Activated naive CD4-positive, alpha-beta T cell treated with anti-CD3 and anti-CD28 coated beads, Interleukin-2, amount 50 U/mL, for 72 hours (primary cell): ENCODE measurements at regions not wholly inside any gene's neighbourhood (a gene's known extent, or its start where the extent isn't known, plus 50 kb on each side); places are given as distances from the start of the nearest gene placed in this dataset.
"Not testable (repeated sequence)": the region's sequence is repeated elsewhere in the genome, so short reads cannot be mapped to it uniquely, and the experiment has no call there.

Experiments used
- ATAC-seq, 2 donors: fragments of 150-1000 bp; cut with Tn5 transposase; 2 replicates each; pipeline ENCODE4 v1.10.0; 2021; ENCODE audit warnings: mild to moderate bottlenecking in 2 of 2, moderate library complexity in 2 of 2
- DNase-seq, 2 donors: peaks; one replicate each; pipeline ENCODE4 v3.0.0; 2021 to 2022; ENCODE audit warnings: low spot score in 2 of 2
- H3K27ac Mint-ChIP-seq, 2 donors: one replicate each; pipeline ENCODE4 v1.8.0; 2022; ENCODE audit warnings: mild to moderate bottlenecking in 2 of 2, mixed read lengths in 2 of 2
- H3K36me3 Mint-ChIP-seq, 2 donors: one replicate each; pipeline ENCODE4 v1.8.0; 2022; ENCODE audit warnings: mixed read lengths in 2 of 2
- H3K9me3 Mint-ChIP-seq, 2 donors: one replicate each; pipeline ENCODE4 v1.8.0; 2022; ENCODE audit warnings: mixed read lengths in 2 of 2

- ATAC-seq = no peak
- Mint-ChIP-seq H3K36me3 (peaks cover 0 to 36% of the 10 kb centered on the region in 2 donors), H3K9me3 (peaks cover 21 to 23% of the 10 kb centered on the region in 2 donors), H3K27ac (no peak overlapping the region)
- no peak for DNase-seq
Measured at GRCh38 chr5:152584103-152584502, 179.0 kb upstream of the NMUR2 start.

GRCh38 chr5:152592416-152592815 lies 187.3 kb upstream of the NMUR2 start:
- no peak overlapping the region for H3K27ac Mint-ChIP-seq
- DNase-seq = no peak
- peaks cover 11 to 19% of the 10 kb centered on the region in 2 donors for H3K9me3 Mint-ChIP-seq
- no peak for ATAC-seq
- peaks cover 0 to 10% of the 10 kb centered on the region in 2 donors for H3K36me3 Mint-ChIP-seq

- ATAC-seq = no peak
- peaks cover 0 to under 1% of the 10 kb centered on the region in 2 donors for H3K36me3 Mint-ChIP-seq
- peaks cover 7 to 14% of the 10 kb centered on the region in 2 donors for H3K9me3 Mint-ChIP-seq
Measured at GRCh38 chr5:152593388-152593787, 188.3 kb upstream of the NMUR2 start.

GRCh38 chr5:152595405-152595804 lies 190.3 kb upstream of the NMUR2 start:
- DNase-seq = no peak
- H3K36me3 Mint-ChIP-seq = no peaks in the 10 kb centered on the region
- no peak for ATAC-seq
- H3K9me3 Mint-ChIP-seq = peaks cover 3 to 10% of the 10 kb centered on the region in 2 donors
- H3K27ac Mint-ChIP-seq = no peak overlapping the region

More at GRCh38 chr5:152593388-152593787, 188.3 kb upstream of the NMUR2 start:
- H3K27ac Mint-ChIP-seq = no peak overlapping the region
- DNase-seq = no peak

GRCh38 chr5:152599096-152599495 lies 194.0 kb upstream of the NMUR2 start:
- no peak for ATAC-seq
- Mint-ChIP-seq H3K9me3 (peaks cover 1 to 6% of the 10 kb centered on the region in 2 donors), H3K36me3 (no peaks in the 10 kb centered on the region), H3K27ac (no peak overlapping the region)
- no peak for DNase-seq

- Mint-ChIP-seq H3K36me3 (no peaks in the 10 kb centered on the region), H3K27ac (no peak overlapping the region), H3K9me3 (peaks cover 0 to 6% of the 10 kb centered on the region in 2 donors)
- no peak for ATAC-seq
- DNase-seq = no peak
Measured at GRCh38 chr5:152601806-152602732, 197.0 kb upstream of the NMUR2 start.

GRCh38 chr5:152606050-152606449 lies 201.0 kb upstream of the NMUR2 start:
- not testable (repeated sequence) for H3K36me3 Mint-ChIP-seq, H3K9me3 Mint-ChIP-seq, H3K27ac Mint-ChIP-seq, DNase-seq, ATAC-seq

- ATAC-seq (no peak), DNase-seq (no peak)
- Mint-ChIP-seq H3K36me3 (no peaks in the 10 kb centered on the region), H3K9me3 (peaks cover 3 to 5% of the 10 kb centered on the region in 2 donors), H3K27ac (no peak overlapping the region)
Measured at GRCh38 chr5:152606776-152607364, 201.8 kb upstream of the NMUR2 start.

- DNase-seq (no peak), ATAC-seq (no peak)
- no peak overlapping the region for H3K27ac Mint-ChIP-seq
- peaks cover 3 to 5% of the 10 kb centered on the region in 2 donors for H3K9me3 Mint-ChIP-seq
- no peaks in the 10 kb centered on the region for H3K36me3 Mint-ChIP-seq
Measured at GRCh38 chr5:152607401-152608160, 202.5 kb upstream of the NMUR2 start.

- H3K27ac Mint-ChIP-seq = no peak overlapping the region
- ATAC-seq (no peak), DNase-seq (no peak)
- H3K9me3 Mint-ChIP-seq = peaks cover 0 to 5% of the 10 kb centered on the region in 2 donors
- H3K36me3 Mint-ChIP-seq = no peaks in the 10 kb centered on the region
Measured at GRCh38 chr5:152608458-152608857, 203.4 kb upstream of the NMUR2 start.

GRCh38 chr5:152619756-152620155 lies 214.7 kb upstream of the NMUR2 start:
- peaks cover 3 to 4% of the 10 kb centered on the region in 2 donors for H3K9me3 Mint-ChIP-seq
- no peak for DNase-seq
- no peak overlapping the region for H3K27ac Mint-ChIP-seq
- no peaks in the 10 kb centered on the region for H3K36me3 Mint-ChIP-seq
- ATAC-seq = no peak

GRCh38 chr5:152622628-152623027 lies 217.5 kb upstream of the NMUR2 start:
- Mint-ChIP-seq H3K27ac (no peak overlapping the region), H3K9me3 (peaks cover under 1% of the 10 kb centered on the region in 2 donors), H3K36me3 (no peaks in the 10 kb centered on the region)
- ATAC-seq (no peak), DNase-seq (no peak)

GRCh38 chr5:152623951-152624350 lies 218.9 kb upstream of the NMUR2 start:
- Mint-ChIP-seq H3K9me3 (peaks cover 0 to 4% of the 10 kb centered on the region in 2 donors), H3K36me3 (no peaks in the 10 kb centered on the region), H3K27ac (no peak overlapping the region)
- DNase-seq (no peak), ATAC-seq (no peak)

- H3K27ac Mint-ChIP-seq = no peak overlapping the region
- ATAC-seq (no peak), DNase-seq (no peak)
- H3K9me3 Mint-ChIP-seq = peaks cover 0 to 4% of the 10 kb centered on the region in 2 donors
- no peaks in the 10 kb centered on the region for H3K36me3 Mint-ChIP-seq
Measured at GRCh38 chr5:152625696-152626095, 220.6 kb upstream of the NMUR2 start.

- ATAC-seq (no peak), DNase-seq (no peak)
- Mint-ChIP-seq H3K36me3 (no peaks in the 10 kb centered on the region), H3K27ac (no peak overlapping the region), H3K9me3 (peaks cover 0 to 4% of the 10 kb centered on the region in 2 donors)
Measured at GRCh38 chr5:152631221-152631620, 226.1 kb upstream of the NMUR2 start.

GRCh38 chr5:152632360-152632759 lies 227.3 kb upstream of the NMUR2 start:
- no peak for ATAC-seq
- H3K27ac Mint-ChIP-seq = no peak overlapping the region
- DNase-seq = no peak
- H3K9me3 Mint-ChIP-seq = peaks cover 0 to 4% of the 10 kb centered on the region in 2 donors
- no peaks in the 10 kb centered on the region for H3K36me3 Mint-ChIP-seq

GRCh38 chr5:152634586-152634985 lies 229.5 kb upstream of the NMUR2 start:
- no peaks in the 10 kb centered on the region for H3K9me3 Mint-ChIP-seq
- no peak overlapping the region for H3K27ac Mint-ChIP-seq
- H3K36me3 Mint-ChIP-seq = no peaks in the 10 kb centered on the region
- DNase-seq (no peak), ATAC-seq (no peak)
